H9 (cell line): ENCODE measurements at regions not wholly inside any gene's neighbourhood (a gene's known extent, or its start where the extent isn't known, plus 50 kb on each side); places are given as distances from the start of the nearest gene placed in this dataset.

Source experiments
- DNase-seq: peaks from one replicate; pipeline ENCODE4 v3.0.0-alpha.2; 2017
- H2AFZ ChIP-seq: one replicate; pipeline ENCODE4 v1.6.1; 2013; ENCODE audit warnings: mild to moderate bottlenecking, low read length, control low read depth, moderate library complexity
- H2AK5ac ChIP-seq: 2 replicates; pipeline ENCODE4 v1.6.1; 2013; ENCODE audit warnings: low read length, control low read depth, mixed read lengths; ENCODE audit not compliant: insufficient read length
- H2BK120ac ChIP-seq: one replicate; pipeline ENCODE4 v1.6.1; 2013; ENCODE audit warnings: low read depth, mild to moderate bottlenecking, low read length, control low read depth, inconsistent platforms; ENCODE audit not compliant: poor library complexity, severe bottlenecking
- H2BK12ac ChIP-seq: 2 replicates; pipeline ENCODE4 v1.6.1; 2013; ENCODE audit warnings: low read length, control low read depth, mixed read lengths, low read depth; ENCODE audit not compliant: insufficient read length
- H2BK15ac ChIP-seq: 2 replicates; pipeline ENCODE4 v1.6.1; 2013; ENCODE audit warnings: low read depth, low read length, control low read depth
- H2BK20ac ChIP-seq: one replicate; pipeline ENCODE4 v1.6.1; 2013; ENCODE audit warnings: low read depth, mild to moderate bottlenecking, low read length, control low read depth, inconsistent platforms; ENCODE audit not compliant: poor library complexity, severe bottlenecking
- H2BK5ac ChIP-seq: 2 replicates; pipeline ENCODE4 v1.6.1; 2013; ENCODE audit warnings: low read length, control low read depth, mixed read lengths; ENCODE audit not compliant: insufficient read length
- H3K14ac ChIP-seq: 2 replicates; pipeline ENCODE4 v1.6.1; 2013; ENCODE audit warnings: low read length, control low read depth; ENCODE audit not compliant: insufficient read depth
- H3K18ac ChIP-seq: 2 replicates; pipeline ENCODE4 v1.6.1; 2013; ENCODE audit warnings: low read depth, mild to moderate bottlenecking, mixed read lengths, low read length, control low read depth; ENCODE audit not compliant: insufficient read length
- H3K23ac ChIP-seq: 2 replicates; pipeline ENCODE4 v1.6.1; 2013; ENCODE audit warnings: low read length, control low read depth, mixed read lengths, low read depth; ENCODE audit not compliant: insufficient read length
- H3K23me2 ChIP-seq: 2 replicates; pipeline ENCODE4 v1.6.1; 2013; ENCODE audit warnings: low read depth, mild to moderate bottlenecking, mixed read lengths, low read length, control low read depth; ENCODE audit not compliant: insufficient read length, poor library complexity, severe bottlenecking
- H3K27ac ChIP-seq: 2 replicates; pipeline ENCODE4 v1.5.1; 2013; ENCODE audit warnings: low read length, control low read depth, mixed read lengths, low read depth; ENCODE audit not compliant: insufficient read length
- H3K27me3 ChIP-seq: 2 replicates; pipeline ENCODE4 v1.6.1; 2013; ENCODE audit warnings: low read length, control low read depth, inconsistent platforms; ENCODE audit not compliant: insufficient read depth
- H3K4ac ChIP-seq: 2 replicates; pipeline ENCODE4 v1.6.1; 2013; ENCODE audit warnings: low read depth, mild to moderate bottlenecking, control low read depth, inconsistent platforms, low read length, moderate library complexity
- H3K4me1 ChIP-seq: 2 replicates; pipeline ENCODE4 v1.6.1; 2013; ENCODE audit warnings: low read length, control low read depth, inconsistent platforms; ENCODE audit not compliant: insufficient read depth
- H3K4me2 ChIP-seq: 2 replicates; pipeline ENCODE4 v1.6.1; 2013; ENCODE audit warnings: low read length, control low read depth, mixed read lengths; ENCODE audit not compliant: insufficient read length, insufficient read depth
- H3K56ac ChIP-seq: 2 replicates; pipeline ENCODE4 v1.6.1; 2013; ENCODE audit warnings: low read depth, mild to moderate bottlenecking, mixed read lengths, low read length, control low read depth; ENCODE audit not compliant: insufficient read length
- H3K79me1 ChIP-seq: 2 replicates; pipeline ENCODE4 v1.6.1; 2013; ENCODE audit warnings: low read depth, mild to moderate bottlenecking, moderate library complexity, low read length, control low read depth, inconsistent platforms; ENCODE audit not compliant: insufficient read depth, poor library complexity, severe bottlenecking
- H3K79me2 ChIP-seq: 2 replicates; pipeline ENCODE4 v1.6.1; 2013; ENCODE audit warnings: low read length, control low read depth, inconsistent platforms; ENCODE audit not compliant: insufficient read depth
- H3K9ac ChIP-seq: 2 replicates; pipeline ENCODE4 v1.6.1; 2013; ENCODE audit warnings: low read length, control low read depth, mixed read lengths; ENCODE audit not compliant: insufficient read length; ENCODE audit errors: extremely low read depth
- H3K9me3 ChIP-seq: one replicate; pipeline ENCODE4 v1.6.1; 2013; ENCODE audit warnings: low read depth, low read length, inconsistent platforms; ENCODE audit not compliant: control insufficient read depth
- H3T11ph ChIP-seq: one replicate; pipeline ENCODE4 v1.6.1; 2013; ENCODE audit warnings: mild to moderate bottlenecking, low read length, control low read depth, inconsistent platforms
- H4K20me1 ChIP-seq: one replicate; pipeline ENCODE4 v1.6.1; 2013; ENCODE audit not compliant: control insufficient read depth, insufficient read length, insufficient read depth
- H4K5ac ChIP-seq: 2 replicates; pipeline ENCODE4 v1.6.1; 2013; ENCODE audit warnings: low read depth, mild to moderate bottlenecking, mixed read lengths, low read length, control low read depth; ENCODE audit not compliant: insufficient read length
- H4K8ac ChIP-seq: replicated peaks from 2 replicates; pipeline ENCODE4 v1.6.1; 2013; ENCODE audit warnings: low read length, control low read depth, mixed read lengths, low read depth; ENCODE audit not compliant: insufficient read length
- H4K91ac ChIP-seq: 2 replicates; pipeline ENCODE4 v1.6.1; 2013; ENCODE audit warnings: low read depth, mild to moderate bottlenecking, moderate library complexity, mixed read lengths, low read length, control low read depth; ENCODE audit not compliant: insufficient read length
- H3K27ac Mint-ChIP-seq, 3 experiments: 2 replicates in 2 of 3; 3 replicates in 1 of 3; pipeline ENCODE4 v1.8.0; 2020 to 2021; ENCODE audit warnings: mixed read lengths in 3 of 3, mild to moderate bottlenecking in 1 of 3, moderate library complexity in 1 of 3
- H3K27me3 Mint-ChIP-seq: 2 replicates; pipeline ENCODE4 v1.8.0; 2021; ENCODE audit warnings: low read depth, mild to moderate bottlenecking, moderate library complexity, mixed read lengths
- H3K36me3 Mint-ChIP-seq, 3 experiments: 2 replicates in 2 of 3; 3 replicates in 1 of 3; pipeline ENCODE4 v1.8.0; 2020 to 2021; ENCODE audit warnings: low read depth in 3 of 3, mixed read lengths in 3 of 3; ENCODE audit not compliant: insufficient read depth in 1 of 3
- H3K4me1 Mint-ChIP-seq, 2 experiments: 2 replicates each; pipeline ENCODE4 v1.8.0; 2020; ENCODE audit warnings: mixed read lengths in 2 of 2
- H3K4me3 Mint-ChIP-seq, 2 experiments: 2 replicates in 1 of 2; 3 replicates in 1 of 2; pipeline ENCODE4 v1.8.0; 2020 to 2021; ENCODE audit warnings: mild to moderate bottlenecking in 2 of 2, mixed read lengths in 2 of 2, moderate library complexity in 1 of 2
- H3K9me3 Mint-ChIP-seq, 2 experiments: 2 replicates in 1 of 2; 3 replicates in 1 of 2; pipeline ENCODE4 v1.8.0; 2020; ENCODE audit warnings: mild to moderate bottlenecking in 2 of 2, mixed read lengths in 2 of 2, moderate library complexity in 1 of 2
- CTCF ChIP-seq: fragments of 200-600 bp; sonication (generic); conservative IDR thresholded peaks from 3 replicates; pipeline ENCODE4 v1.8.0; 2021; ENCODE audit warnings: antibody characterized with exemption, mild to moderate bottlenecking
- WGBS: extraction: QIAGEN DNeasy Blood & Tissue Kit; methylation state at CpG from one replicate; pipeline ENCODE4 v1.1.7; 2013; ENCODE audit warnings: missing lambda C conversion rate, low lambda C conversion rate, mixed read lengths; ENCODE audit not compliant: insufficient read length; ENCODE audit errors: extremely low coverage; 5-methylcytosine and 5-hydroxymethylcytosine counted together

GRCh38 chr2:167646557-167646956, 600.8 kb downstream of the STK39 start:
- Histone ChIP-seq H3K9me3 (no peaks in the 10 kb centered on the region), H3K14ac (no peak overlapping the region), H4K20me1 (no peaks in the 10 kb centered on the region), H2BK20ac (no peak overlapping the region), H2AFZ (no peak overlapping the region), H4K5ac (no peak overlapping the region), H2BK12ac (no peak overlapping the region), H3K18ac (no peak overlapping the region), H2BK15ac (no peak overlapping the region), H2BK5ac (no peak overlapping the region), H3T11ph (no peak overlapping the region), H3K27me3 (no peaks in the 10 kb centered on the region), H3K56ac (no peak overlapping the region), H3K4me1 (no peaks in the 10 kb centered on the region), H3K23ac (no peak overlapping the region), H3K4me2 (no peak overlapping the region), H3K4ac (no peak overlapping the region), H3K27ac (no peak overlapping the region), H4K91ac (no peak overlapping the region), H3K9ac (no peak overlapping the region), H4K8ac (no peak overlapping the region), H3K79me2 (no peaks in the 10 kb centered on the region), H3K79me1 (no peaks in the 10 kb centered on the region), H2BK120ac (no peak overlapping the region), H2AK5ac (no peak overlapping the region), H3K23me2 (no peaks in the 10 kb centered on the region)
- Mint-ChIP-seq H3K9me3 (no peaks in the 10 kb centered on the region), H3K27me3 (no peaks in the 10 kb centered on the region), H3K36me3 (peaks cover 0 to 12% (median 0%) of the 10 kb centered on the region in 3 experiments; a peak in 4 of 7 replicates), H3K4me1 (peaks cover 3 to 6% of the 10 kb centered on the region in 2 experiments), H3K4me3 (no peak overlapping the region), H3K27ac (peak overlapping the region in 2 of 3 experiments; percentile 32; a peak in 1 of 7 replicates)
- DNase-seq: no peak
- no peak for TF ChIP-seq CTCF
- no CpG with 5 or more reads among the region's 2 CpGs for WGBS
